Uterus (tissue), 2 donors: ENCODE measurements at regions not wholly inside any gene's neighbourhood (a gene's known extent, or its start where the extent isn't known, plus 50 kb on each side); places are given as distances from the start of the nearest gene placed in this dataset.
"Not testable (repeated sequence)": the region's sequence is repeated elsewhere in the genome, so short reads cannot be mapped to it uniquely, and the experiment has no call there.

Experiments used
- CTCF ChIP-seq, 4 experiments: fragments of 200-600 bp in 2 of 4; fragments of 450-650 bp in 2 of 4; sonication (generic) in 2 of 4; IDR thresholded peaks; one replicate each; pipeline ENCODE4 v1.5.1; 2016 to 2019; ENCODE audit warnings: antibody characterized with exemption in 4 of 4, mild to moderate bottlenecking in 2 of 4, moderate library complexity in 1 of 4
- POLR2A ChIP-seq, 2 donors: fragments of 450-650 bp; IDR thresholded peaks; one replicate each; pipeline ENCODE4 v1.6.1; 2016; ENCODE audit warnings: antibody characterized with exemption in 2 of 2, mild to moderate bottlenecking in 1 of 2, moderate library complexity in 1 of 2

DNA sequence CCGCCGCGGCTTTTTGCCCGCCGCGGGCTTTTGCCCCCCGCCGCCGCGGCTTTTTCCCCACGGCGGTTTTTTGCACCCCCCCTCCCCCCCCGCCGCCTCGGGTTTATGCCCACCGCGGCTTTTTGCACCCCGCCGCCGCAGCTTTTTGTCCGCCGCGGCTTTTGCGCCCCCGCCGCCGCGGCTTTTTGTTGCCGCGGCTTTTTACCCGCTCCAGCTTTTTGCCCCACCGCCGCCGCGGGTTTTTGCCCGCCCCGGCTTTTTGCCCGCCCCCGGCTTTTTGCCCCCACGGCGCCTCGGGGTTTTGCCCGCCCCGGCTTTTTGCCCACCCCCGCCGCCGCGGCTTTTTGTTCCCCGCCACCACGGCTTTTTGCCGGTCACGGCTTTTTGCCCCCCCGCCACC lies 104.9 kb upstream of the FAM72C start:
- not testable (repeated sequence) for TF ChIP-seq CTCF, POLR2A (IDR thresholded peaks at IDR 0.05)
